GM10248 (cell line): ENCODE measurements at regions not wholly inside any gene's neighbourhood (a gene's known extent, or its start where the extent isn't known, plus 50 kb on each side); places are given as distances from the start of the nearest gene placed in this dataset.

Source experiments
- CTCF ChIA-PET: fragments of 300-600 bp; sonication (Branson Sonifier 250); formaldehyde crosslinking; extraction: SDS; loops from one replicate; lab custom pipeline; 2021; ENCODE audit warnings: antibody characterized with exemption; lab: Yijun Ruan, JAX
- POLR2A ChIA-PET: fragments of 350-650 bp; sonication (Branson Sonifier 250); formaldehyde crosslinking; extraction: SDS; loops from one replicate; lab custom pipeline; 2020; ENCODE audit warnings: antibody characterized with exemption; lab: Yijun Ruan, JAX
- DNase-seq: peaks from one replicate; pipeline ENCODE4 v3.0.0; 2012; ENCODE audit errors: extremely low spot score
- CTCF ChIP-seq: IDR thresholded peaks from 2 replicates; pipeline ENCODE4 v1.5.1; 2012; ENCODE audit warnings: mild to moderate bottlenecking, low read depth; ENCODE audit errors: extremely low read depth, missing control alignments, control extremely low read depth

DNA sequence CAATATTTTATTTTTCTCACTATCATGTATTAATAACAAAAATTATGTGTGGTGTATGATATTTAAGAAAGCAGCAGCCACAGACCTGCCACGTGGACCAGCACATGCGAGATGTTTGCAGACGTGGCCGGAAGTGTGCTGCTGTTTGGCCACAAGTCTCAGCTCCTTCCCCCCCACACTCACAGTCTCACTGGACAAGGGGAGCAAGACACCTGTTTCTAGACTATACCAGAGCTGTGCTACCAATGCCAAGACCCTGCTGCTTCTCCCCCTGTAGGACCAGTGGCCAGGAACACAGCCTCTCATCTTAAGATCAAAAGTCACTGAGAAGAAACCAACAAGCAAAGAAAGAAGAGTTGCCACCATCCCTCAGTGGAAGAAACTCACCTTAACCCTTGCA is 258.9 kb upstream of the PPP2R2D start:
- CTCF ChIA-PET: interaction anchor here (1.6 kb wide), 1 partner anchor 20 kb away, joined by 3 read pairs; no protein-coding TSS in a partner anchor
- DNase-seq: no peak
- POLR2A ChIA-PET: no interaction called here
- no peak for TF ChIP-seq CTCF

- DNase-seq: no peak
- CTCF ChIA-PET: interaction anchor here (1.1 to 1.6 kb wide), 2 partner anchors 8 to 21 kb away, joined by 3 read pairs; no protein-coding TSS in a partner anchor
- POLR2A ChIA-PET: no interaction called here
- TF ChIP-seq CTCF: no peak
These were observed 257.8 kb upstream of the PPP2R2D start for GRCh38 chr10:131642966-131643365.

DNA sequence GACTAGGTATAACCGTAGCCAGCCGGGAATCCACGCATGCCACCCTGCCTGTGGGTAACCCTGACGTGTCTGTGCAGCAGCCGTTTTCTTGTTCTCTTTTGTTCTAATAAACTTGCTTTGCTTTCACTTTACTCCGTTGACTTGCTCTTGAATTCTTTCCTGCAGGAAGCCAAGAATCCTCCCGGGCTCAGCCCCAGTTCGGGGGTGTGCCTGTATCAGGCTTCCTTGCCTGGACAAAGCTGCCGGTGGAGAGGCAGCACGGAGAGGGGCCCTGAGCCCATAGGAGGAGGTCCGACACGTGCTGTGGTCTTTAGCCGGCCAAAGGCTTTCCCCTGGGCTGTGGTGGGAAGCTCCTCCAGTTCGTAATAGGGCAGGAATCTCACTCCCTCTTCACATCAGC is 256.5 kb upstream of the PPP2R2D start:
- ChIA-PET POLR2A (no interaction called here), CTCF (no interaction called here)
- no peak for TF ChIP-seq CTCF
- no peak for DNase-seq

DNA sequence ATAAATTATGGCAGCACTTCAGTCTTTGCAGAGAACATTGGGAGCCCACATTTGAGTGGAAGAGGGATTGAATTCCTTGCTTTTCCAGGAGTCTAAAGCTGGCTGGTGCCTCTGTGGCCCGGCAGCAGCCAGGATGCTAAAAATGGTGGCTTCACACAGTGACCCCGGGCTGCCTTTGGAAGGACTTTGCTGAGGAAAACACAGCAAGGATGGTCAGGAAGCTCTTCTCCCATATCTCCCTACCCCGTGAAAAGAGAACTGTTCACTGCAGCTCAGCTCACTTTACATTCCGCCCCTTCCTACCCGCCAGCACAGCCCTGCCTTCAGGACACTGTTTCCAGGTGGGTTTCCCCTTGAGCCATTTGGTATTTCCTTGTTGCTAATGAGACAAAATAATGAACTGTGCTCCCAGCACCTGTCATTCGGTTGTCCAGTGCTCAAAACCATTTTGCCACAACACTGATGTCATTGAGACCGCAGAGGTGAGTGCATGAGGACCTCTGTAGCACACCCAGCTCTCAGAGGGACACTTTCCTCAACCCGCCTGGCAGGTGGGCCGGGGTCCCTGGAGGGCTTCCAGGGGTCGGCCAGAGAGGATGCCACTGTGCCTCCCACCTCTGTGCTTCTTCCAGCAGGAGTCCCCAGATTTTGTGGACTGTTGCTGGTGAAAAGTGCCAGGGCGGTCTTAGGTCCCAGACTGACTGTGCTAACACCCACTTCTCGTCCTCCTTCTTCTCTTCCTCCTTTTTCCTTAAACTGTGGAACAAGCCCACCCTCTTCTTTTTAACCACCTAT is 255.7 kb upstream of the PPP2R2D start:
- ChIA-PET POLR2A (no interaction called here), CTCF (no interaction called here)

GRCh38 chr10:131645756-131646155 is 255.1 kb upstream of the PPP2R2D start:
- ChIA-PET POLR2A (no interaction called here), CTCF (no interaction called here)
- no peak for DNase-seq
- TF ChIP-seq CTCF: no peak

More for the DNA sequence above, 255.7 kb upstream of the PPP2R2D start:
- DNase-seq: no peak
- no peak for TF ChIP-seq CTCF

DNA sequence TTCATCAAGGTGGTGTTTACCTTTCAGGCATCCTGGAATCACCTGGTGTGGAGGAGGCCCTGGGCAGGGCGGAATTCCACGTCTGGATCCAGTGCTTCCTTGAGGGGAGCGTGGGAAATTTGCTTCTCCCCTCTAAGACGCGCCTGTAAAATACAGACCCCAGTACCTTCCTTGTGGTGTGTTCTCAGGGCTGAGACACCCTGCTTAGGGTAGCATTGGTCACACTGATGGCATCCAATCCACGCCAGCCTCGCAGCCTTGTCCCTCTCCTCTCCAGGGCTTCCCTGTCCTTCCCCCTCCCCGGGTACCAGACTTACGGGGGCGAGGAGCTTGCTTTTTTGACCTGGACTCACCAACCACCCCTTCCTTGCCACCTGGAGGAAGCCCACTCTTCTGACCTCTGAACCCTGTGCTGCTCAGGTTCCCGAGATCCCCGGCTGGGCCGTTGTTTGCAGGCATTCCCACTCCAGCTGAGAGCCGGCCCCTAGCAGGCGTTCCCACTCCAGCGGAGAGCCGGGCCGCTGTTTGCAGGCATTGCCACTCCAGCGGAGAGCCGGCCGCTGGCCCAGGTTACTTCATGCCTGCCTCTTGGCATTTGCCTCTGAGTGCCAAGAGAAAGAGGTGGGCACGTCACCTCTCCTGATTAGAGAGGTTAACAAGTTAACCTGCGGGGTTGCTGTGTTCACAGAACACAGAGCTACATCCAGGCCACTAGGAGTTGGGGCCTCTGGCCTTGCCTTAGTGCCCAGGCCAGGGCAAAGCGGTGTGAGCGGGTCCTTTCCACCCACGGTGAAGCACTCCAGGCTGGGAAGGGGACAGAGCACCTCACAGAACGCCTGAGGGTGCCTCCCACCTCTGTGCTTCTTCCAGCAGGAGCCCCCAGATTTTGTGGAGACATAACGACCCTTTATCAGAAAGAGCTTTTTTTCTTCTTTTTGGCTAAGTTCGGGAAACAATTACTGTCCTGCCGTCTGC is 254.0 kb upstream of the PPP2R2D start:
- POLR2A ChIA-PET: no interaction called here
- DNase-seq: no peak
- TF ChIP-seq CTCF: no peak
- CTCF ChIA-PET: interaction anchor here (1.1 kb wide), 1 partner anchor 26 kb away, joined by 3 read pairs; no protein-coding TSS in a partner anchor
